ENCODE measurements at regions not wholly inside any gene's neighbourhood (a gene's known extent, or its start where the extent isn't known, plus 50 kb on each side); places are given as distances from the start of the nearest gene placed in this dataset.

DNA sequence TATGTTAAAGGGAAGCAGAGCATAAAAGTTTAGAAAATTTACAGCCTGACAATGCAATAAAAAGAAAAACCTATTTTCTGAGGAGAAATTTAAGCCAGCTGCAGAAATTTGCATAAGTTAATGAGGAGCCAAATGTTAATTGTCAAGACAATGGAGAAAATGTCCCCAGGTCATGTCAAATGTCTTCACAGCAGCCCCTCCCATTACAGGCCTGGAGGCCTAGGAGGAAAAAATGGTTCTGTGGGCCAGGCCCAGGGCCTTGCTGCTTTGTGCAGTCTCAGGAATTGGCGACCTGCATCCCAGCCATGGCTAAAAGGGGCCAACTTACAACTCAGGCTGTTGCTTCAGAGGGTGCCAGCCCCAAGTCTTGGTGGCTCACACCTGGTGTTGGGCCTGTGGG lies 275.4 kb upstream of the RPS6KA3 start:
- H3K27me3 Mint-ChIP-seq (ENCODE audit: low read depth): no peaks in the 10 kb centered on the region; the same call in 1 of the 2 replicates
- H3K27ac Mint-ChIP-seq: no peak overlapping the region
- no peak overlapping the region for H3K4me3 Mint-ChIP-seq
- ChIA-PET POLR2A (no interaction called here), CTCF (no interaction called here)
- H3K4me1 Mint-ChIP-seq: no peaks in the 10 kb centered on the region
- no peak for DNase-seq (ENCODE audit: low spot score)
- H3K36me3 Mint-ChIP-seq: peaks cover 17% of the 10 kb centered on the region
- TF ChIP-seq, protein P1, sequence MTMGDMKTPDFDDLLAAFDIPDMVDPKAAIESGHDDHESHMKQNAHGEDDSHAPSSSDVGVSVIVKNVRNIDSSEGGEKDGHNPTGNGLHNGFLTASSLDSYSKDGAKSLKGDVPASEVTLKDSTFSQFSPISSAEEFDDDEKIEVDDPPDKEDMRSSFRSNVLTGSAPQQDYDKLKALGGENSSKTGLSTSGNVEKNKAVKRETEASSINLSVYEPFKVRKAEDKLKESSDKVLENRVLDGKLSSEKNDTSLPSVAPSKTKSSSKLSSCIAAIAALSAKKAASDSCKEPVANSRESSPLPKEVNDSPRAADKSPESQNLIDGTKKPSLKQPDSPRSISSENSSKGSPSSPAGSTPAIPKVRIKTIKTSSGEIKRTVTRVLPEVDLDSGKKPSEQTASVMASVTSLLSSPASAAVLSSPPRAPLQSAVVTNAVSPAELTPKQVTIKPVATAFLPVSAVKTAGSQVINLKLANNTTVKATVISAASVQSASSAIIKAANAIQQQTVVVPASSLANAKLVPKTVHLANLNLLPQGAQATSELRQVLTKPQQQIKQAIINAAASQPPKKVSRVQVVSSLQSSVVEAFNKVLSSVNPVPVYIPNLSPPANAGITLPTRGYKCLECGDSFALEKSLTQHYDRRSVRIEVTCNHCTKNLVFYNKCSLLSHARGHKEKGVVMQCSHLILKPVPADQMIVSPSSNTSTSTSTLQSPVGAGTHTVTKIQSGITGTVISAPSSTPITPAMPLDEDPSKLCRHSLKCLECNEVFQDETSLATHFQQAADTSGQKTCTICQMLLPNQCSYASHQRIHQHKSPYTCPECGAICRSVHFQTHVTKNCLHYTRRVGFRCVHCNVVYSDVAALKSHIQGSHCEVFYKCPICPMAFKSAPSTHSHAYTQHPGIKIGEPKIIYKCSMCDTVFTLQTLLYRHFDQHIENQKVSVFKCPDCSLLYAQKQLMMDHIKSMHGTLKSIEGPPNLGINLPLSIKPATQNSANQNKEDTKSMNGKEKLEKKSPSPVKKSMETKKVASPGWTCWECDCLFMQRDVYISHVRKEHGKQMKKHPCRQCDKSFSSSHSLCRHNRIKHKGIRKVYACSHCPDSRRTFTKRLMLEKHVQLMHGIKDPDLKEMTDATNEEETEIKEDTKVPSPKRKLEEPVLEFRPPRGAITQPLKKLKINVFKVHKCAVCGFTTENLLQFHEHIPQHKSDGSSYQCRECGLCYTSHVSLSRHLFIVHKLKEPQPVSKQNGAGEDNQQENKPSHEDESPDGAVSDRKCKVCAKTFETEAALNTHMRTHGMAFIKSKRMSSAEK (CRISPR knock-in tag; IDR thresholded peaks at IDR 0.05; ENCODE audit: borderline replicate concordance): no peak
- no peak for TF ChIP-seq SMAD3 (CRISPR knock-in tag; IDR thresholded peaks at IDR 0.05; ENCODE audit: borderline replicate concordance)
- TF ChIP-seq FOXP1 (CRISPR knock-in tag; IDR thresholded peaks at IDR 0.05; ENCODE audit: borderline replicate concordance): no peak
- TF ChIP-seq, protein P2, sequence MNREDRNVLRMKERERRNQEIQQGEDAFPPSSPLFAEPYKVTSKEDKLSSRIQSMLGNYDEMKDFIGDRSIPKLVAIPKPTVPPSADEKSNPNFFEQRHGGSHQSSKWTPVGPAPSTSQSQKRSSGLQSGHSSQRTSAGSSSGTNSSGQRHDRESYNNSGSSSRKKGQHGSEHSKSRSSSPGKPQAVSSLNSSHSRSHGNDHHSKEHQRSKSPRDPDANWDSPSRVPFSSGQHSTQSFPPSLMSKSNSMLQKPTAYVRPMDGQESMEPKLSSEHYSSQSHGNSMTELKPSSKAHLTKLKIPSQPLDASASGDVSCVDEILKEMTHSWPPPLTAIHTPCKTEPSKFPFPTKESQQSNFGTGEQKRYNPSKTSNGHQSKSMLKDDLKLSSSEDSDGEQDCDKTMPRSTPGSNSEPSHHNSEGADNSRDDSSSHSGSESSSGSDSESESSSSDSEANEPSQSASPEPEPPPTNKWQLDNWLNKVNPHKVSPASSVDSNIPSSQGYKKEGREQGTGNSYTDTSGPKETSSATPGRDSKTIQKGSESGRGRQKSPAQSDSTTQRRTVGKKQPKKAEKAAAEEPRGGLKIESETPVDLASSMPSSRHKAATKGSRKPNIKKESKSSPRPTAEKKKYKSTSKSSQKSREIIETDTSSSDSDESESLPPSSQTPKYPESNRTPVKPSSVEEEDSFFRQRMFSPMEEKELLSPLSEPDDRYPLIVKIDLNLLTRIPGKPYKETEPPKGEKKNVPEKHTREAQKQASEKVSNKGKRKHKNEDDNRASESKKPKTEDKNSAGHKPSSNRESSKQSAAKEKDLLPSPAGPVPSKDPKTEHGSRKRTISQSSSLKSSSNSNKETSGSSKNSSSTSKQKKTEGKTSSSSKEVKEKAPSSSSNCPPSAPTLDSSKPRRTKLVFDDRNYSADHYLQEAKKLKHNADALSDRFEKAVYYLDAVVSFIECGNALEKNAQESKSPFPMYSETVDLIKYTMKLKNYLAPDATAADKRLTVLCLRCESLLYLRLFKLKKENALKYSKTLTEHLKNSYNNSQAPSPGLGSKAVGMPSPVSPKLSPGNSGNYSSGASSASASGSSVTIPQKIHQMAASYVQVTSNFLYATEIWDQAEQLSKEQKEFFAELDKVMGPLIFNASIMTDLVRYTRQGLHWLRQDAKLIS (CRISPR knock-in tag; IDR thresholded peaks at IDR 0.05; ENCODE audit: borderline replicate concordance): no peak
- TF ChIP-seq FOXK1 (CRISPR knock-in tag; IDR thresholded peaks at IDR 0.05): no peak
- TF ChIP-seq, protein P3, sequence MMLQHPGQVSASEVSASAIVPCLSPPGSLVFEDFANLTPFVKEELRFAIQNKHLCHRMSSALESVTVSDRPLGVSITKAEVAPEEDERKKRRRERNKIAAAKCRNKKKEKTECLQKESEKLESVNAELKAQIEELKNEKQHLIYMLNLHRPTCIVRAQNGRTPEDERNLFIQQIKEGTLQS (CRISPR knock-in tag; conservative IDR thresholded peaks at IDR 0.05): no peak
- TF ChIP-seq KAT7 (CRISPR knock-in tag; IDR thresholded peaks at IDR 0.05; ENCODE audit: borderline replicate concordance): no peak
- H3K9me3 Mint-ChIP-seq: peaks cover 44% of the 10 kb centered on the region
- ATAC-seq: no peak

DNA sequence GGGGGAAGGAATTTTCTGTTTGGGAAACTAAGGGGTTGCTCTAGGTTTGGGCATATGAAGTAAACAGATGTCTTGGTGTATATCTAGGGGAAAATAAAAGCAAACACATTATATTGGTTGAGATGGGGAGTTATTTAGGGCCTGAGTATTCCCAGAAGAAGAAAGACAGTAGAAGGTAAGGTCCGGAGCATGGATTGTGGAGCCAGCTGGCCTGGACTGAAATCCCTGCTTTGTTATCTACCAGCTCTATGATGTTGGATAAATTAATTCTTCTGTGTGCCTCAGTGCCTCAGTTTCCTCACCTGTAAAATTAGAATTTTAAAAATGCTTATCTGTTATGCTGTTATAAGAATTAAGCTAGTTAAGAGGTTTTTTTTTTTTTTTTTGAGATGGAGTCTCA lies 272.3 kb upstream of the RPS6KA3 start:
- ChIA-PET POLR2A (no interaction called here), CTCF (interaction anchor here (1.2 kb wide), 1 partner anchor 9 kb away, joined by 4 read pairs; no protein-coding TSS in a partner anchor)
- no peaks in the 10 kb centered on the region for H3K4me1 Mint-ChIP-seq
- DNase-seq (ENCODE audit: low spot score) (no peak), ATAC-seq (no peak)
- peaks cover 30% of the 10 kb centered on the region for H3K9me3 Mint-ChIP-seq
- no peak overlapping the region for H3K4me3 Mint-ChIP-seq
- no peak overlapping the region for H3K27ac Mint-ChIP-seq
- peaks cover 2% of the 10 kb centered on the region for H3K27me3 Mint-ChIP-seq (ENCODE audit: low read depth)
- TF ChIP-seq PRDM15 (CRISPR knock-in tag; IDR thresholded peaks at IDR 0.05) (peak; percentile 71; the same call in 1 of the 2 replicates), ZNF232 (CRISPR knock-in tag; IDR thresholded peaks at IDR 0.05) (no peak)
- H3K36me3 Mint-ChIP-seq: peaks cover 17% of the 10 kb centered on the region

DNA sequence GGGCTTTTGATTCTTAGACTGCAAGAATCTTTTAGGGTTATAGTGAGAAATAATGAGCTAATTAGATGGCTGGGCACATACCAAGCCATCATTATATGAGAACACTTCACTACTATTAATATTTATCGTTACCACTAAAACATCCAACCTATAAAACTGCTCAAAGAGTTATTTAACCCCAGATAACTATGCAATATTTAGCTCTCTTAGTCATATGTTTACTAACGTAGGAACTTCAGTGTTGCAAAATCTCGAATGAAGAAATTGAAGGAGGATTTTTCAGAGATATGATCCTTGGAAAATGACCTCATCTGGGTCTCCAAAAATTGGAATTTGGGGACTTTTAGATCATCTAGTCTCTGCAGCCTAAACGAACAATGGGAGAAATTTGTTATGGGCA lies 265.0 kb upstream of the RPS6KA3 start:
- CTCF ChIA-PET: interaction anchor here (1.4 to 3.1 kb wide), 2 partner anchors 845 to 1194 kb away, joined by 3 to 18 read pairs; no protein-coding TSS in a partner anchor
- Mint-ChIP-seq H3K27ac (no peak overlapping the region), H3K9me3 (no peaks in the 10 kb centered on the region), H3K36me3 (no peaks in the 10 kb centered on the region), H3K4me1 (peaks cover 11% of the 10 kb centered on the region), H3K27me3 (ENCODE audit: low read depth) (peaks cover 10% of the 10 kb centered on the region), H3K4me3 (no peak overlapping the region)
- no peak for DNase-seq (ENCODE audit: low spot score)
- ATAC-seq: no peak
- POLR2A ChIA-PET: no interaction called here
- no peak for TF ChIP-seq NR2C2 (CRISPR knock-in tag; IDR thresholded peaks at IDR 0.05)
- TF ChIP-seq ZBTB21 (CRISPR knock-in tag; IDR thresholded peaks at IDR 0.05; ENCODE audit: borderline replicate concordance): no peak
- TF ChIP-seq, protein P4, sequence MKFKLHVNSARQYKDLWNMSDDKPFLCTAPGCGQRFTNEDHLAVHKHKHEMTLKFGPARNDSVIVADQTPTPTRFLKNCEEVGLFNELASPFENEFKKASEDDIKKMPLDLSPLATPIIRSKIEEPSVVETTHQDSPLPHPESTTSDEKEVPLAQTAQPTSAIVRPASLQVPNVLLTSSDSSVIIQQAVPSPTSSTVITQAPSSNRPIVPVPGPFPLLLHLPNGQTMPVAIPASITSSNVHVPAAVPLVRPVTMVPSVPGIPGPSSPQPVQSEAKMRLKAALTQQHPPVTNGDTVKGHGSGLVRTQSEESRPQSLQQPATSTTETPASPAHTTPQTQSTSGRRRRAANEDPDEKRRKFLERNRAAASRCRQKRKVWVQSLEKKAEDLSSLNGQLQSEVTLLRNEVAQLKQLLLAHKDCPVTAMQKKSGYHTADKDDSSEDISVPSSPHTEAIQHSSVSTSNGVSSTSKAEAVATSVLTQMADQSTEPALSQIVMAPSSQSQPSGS (CRISPR knock-in tag; IDR thresholded peaks at IDR 0.05; ENCODE audit: borderline replicate concordance, low read depth): no peak
- no peak for TF ChIP-seq ERG (CRISPR knock-in tag; IDR thresholded peaks at IDR 0.05)
- TF ChIP-seq PRRX2 (CRISPR knock-in tag; IDR thresholded peaks at IDR 0.05): no peak
- TF ChIP-seq USF1 (CRISPR knock-in tag; IDR thresholded peaks at IDR 0.05): no peak

Data from WTC11 (cell line).